Gastrocnemius medialis (tissue), 4 donors: ENCODE measurements at regions not wholly inside any gene's neighbourhood (a gene's known extent, or its start where the extent isn't known, plus 50 kb on each side); places are given as distances from the start of the nearest gene placed in this dataset.

ENCODE experiments used
- CTCF ChIP-seq, 5 experiments: fragments of 450-650 bp in 3 of 5; fragments of 200-600 bp in 2 of 5; sonication (generic) in 2 of 5; IDR thresholded peaks in 4 of 5; conservative IDR thresholded peaks in 1 of 5; 1 replicate in 4 of 5; 2 replicates in 1 of 5; pipeline ENCODE4 v1.5.1; 2016 to 2019; ENCODE audit warnings: antibody characterized with exemption in 5 of 5, mild to moderate bottlenecking in 3 of 5, moderate library complexity in 3 of 5
- POLR2A ChIP-seq, 2 donors: fragments of 450-650 bp; IDR thresholded peaks; one replicate each; pipeline ENCODE4 v1.6.1; 2017; ENCODE audit warnings: antibody characterized with exemption in 2 of 2, mild to moderate bottlenecking in 2 of 2, moderate library complexity in 2 of 2

GRCh38 chr6:90439586-90439985 lies 142.9 kb upstream of the BACH2 start:
- TF ChIP-seq POLR2A (IDR thresholded peaks at IDR 0.05) (no peak), CTCF (IDR thresholded peaks at IDR 0.05 in 4 of 5, conservative IDR thresholded peaks at IDR 0.05 in 1 of 5) (no peak)
